Activated CD4-positive, alpha-beta memory T cell treated with anti-CD3 and anti-CD28 coated beads for 36 hours (primary cell): ENCODE measurements at regions not wholly inside any gene's neighbourhood (a gene's known extent, or its start where the extent isn't known, plus 50 kb on each side); places are given as distances from the start of the nearest gene placed in this dataset.

ENCODE experiments used
- CTCF ChIA-PET: fragments of 350-600 bp; sonication (Branson Sonifier 250); formaldehyde crosslinking; loops from one replicate; lab custom pipeline; 2021; ENCODE audit warnings: antibody characterized with exemption, inconsistent platforms; lab: Charles Lee
- POLR2A ChIA-PET: fragments of 350-600 bp; sonication (Branson Sonifier 250); formaldehyde crosslinking; loops from one replicate; lab custom pipeline; 2021; ENCODE audit warnings: antibody characterized with exemption; lab: Charles Lee
- DNase-seq: peaks from one replicate; pipeline ENCODE4 v3.0.0-alpha.2; 2020
- H3K27ac Mint-ChIP-seq: one replicate; pipeline ENCODE4 v1.8.0; 2021; ENCODE audit warnings: mixed read lengths
- H3K27me3 Mint-ChIP-seq: one replicate; pipeline ENCODE4 v1.8.0; 2021; ENCODE audit warnings: mixed read lengths
- H3K36me3 Mint-ChIP-seq: one replicate; pipeline ENCODE4 v1.8.0; 2021; ENCODE audit warnings: mixed read lengths
- H3K4me1 Mint-ChIP-seq: one replicate; pipeline ENCODE4 v1.8.0; 2021; ENCODE audit warnings: low read depth, mixed read lengths
- H3K4me3 Mint-ChIP-seq: one replicate; pipeline ENCODE4 v1.8.0; 2021; ENCODE audit warnings: mild to moderate bottlenecking, mixed read lengths
- H3K9me3 Mint-ChIP-seq: one replicate; pipeline ENCODE4 v1.8.0; 2021; ENCODE audit warnings: mixed read lengths
- intact Hi-C: fragments of 100-400 bp; cut with micrococcal nuclease; formaldehyde crosslinking; loops from one replicate; pipeline ENCODE4 v1.15.1; 2023

DNA sequence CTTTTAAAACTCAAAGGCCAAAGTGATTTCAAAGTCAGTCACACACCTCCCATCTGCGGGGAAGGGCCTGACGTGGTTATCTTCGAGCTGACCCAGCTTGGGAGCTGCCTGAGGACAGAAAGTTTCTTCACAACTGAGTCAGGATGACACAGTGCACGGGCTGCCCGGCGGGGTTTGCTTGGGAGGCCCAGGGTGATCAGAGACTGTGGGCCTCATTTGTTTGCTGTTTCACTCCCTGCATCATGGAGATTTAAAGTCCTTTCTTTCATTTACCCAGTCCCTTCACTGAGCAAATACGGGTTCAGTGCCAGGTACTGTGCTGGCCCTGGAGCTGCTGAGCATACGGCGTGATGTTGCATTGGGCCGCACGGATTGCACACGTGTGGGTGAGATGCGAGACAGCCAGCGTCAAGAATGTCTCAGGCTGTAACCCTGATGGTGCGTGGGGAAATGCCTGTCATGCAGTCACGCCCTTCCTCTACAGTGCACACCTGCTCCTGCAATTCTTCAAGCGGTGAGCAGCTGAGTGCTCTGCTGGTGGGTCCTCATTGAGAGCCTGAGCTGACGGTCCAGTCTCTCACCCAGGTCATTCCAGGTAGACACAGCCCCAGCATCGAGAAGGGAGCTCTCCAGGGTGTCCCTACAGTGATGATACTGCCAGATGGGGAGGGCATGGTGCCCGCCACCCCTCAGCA, 82.7 kb upstream of the PMEPA1 start:
- Mint-ChIP-seq H3K4me1 (no peaks in the 10 kb centered on the region), H3K27me3 (no peaks in the 10 kb centered on the region), H3K27ac (no peak overlapping the region), H3K36me3 (no peaks in the 10 kb centered on the region), H3K4me3 (no peak overlapping the region), H3K9me3 (no peaks in the 10 kb centered on the region)
- CTCF ChIA-PET: no interaction called here
- POLR2A ChIA-PET: no interaction called here
- DNase-seq: no peak
- intact Hi-C loops: no loop called here

DNA sequence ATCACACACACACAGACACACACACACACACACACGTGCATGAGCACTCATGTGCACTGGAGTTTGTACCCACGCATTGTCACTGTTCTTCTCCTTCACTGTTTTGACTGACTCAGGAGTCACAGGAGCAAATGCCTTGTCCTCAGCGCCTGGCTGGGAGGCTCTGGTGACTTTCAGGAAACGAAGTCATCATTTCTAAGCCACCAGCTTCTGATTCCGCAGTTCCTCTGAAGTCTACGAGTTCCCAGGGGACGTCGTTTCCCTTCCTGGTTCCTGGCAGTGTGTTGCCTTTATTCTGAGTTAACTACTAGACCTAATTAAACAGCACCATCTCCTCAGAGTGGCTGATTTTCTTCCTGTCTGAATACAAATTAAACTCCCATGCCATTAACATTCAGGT, 82.2 kb upstream of the PMEPA1 start:
- DNase-seq: no peak
- Mint-ChIP-seq H3K4me3 (no peak overlapping the region), H3K4me1 (no peaks in the 10 kb centered on the region), H3K36me3 (no peaks in the 10 kb centered on the region), H3K27ac (no peak overlapping the region), H3K27me3 (no peaks in the 10 kb centered on the region), H3K9me3 (no peaks in the 10 kb centered on the region)
- ChIA-PET POLR2A (no interaction called here), CTCF (interaction anchor here (0.9 kb wide), 1 partner anchor 138 kb away, joined by 3 read pairs; no protein-coding TSS in a partner anchor)
- intact Hi-C loops: no loop called here

DNA sequence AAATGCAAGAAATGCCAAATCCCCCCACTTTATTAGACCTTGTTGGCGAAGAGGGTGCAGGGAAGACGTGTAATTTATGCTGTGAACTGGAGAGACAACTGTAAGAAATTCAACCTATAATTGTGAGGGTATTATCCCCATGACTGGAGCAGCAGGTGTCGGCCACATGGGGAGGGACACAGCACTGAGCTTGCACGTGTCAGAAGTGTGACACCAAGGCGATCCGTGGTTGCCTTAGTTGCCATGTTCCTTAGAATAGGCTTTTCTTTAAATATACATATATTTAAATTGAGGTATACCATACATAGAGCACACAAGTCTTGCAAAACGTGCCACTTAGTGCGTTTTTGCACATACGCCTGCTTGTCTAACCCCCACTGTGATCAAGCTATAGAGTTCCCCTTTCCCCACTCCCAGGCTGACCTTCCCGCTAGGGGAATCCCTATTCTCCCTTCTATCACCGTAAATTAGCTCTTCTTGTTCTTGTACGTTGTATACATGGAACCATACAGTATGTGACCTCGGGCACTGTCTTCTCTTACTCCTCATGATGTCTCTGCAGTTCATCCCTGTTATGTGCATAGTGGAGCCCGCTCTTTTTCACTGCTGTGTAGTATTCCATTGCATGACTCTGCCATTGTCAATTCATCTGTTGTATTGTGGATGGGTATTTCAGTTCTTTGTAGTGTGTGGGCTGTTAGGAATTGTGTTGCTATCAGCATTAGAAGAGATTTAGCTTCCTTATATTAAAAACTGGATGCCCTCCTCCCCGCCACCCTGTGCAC, 81.6 kb upstream of the PMEPA1 start:
- Mint-ChIP-seq H3K4me3 (no peak overlapping the region), H3K27me3 (no peaks in the 10 kb centered on the region), H3K36me3 (no peaks in the 10 kb centered on the region), H3K4me1 (no peaks in the 10 kb centered on the region), H3K27ac (no peak overlapping the region), H3K9me3 (no peaks in the 10 kb centered on the region)
- no peak for DNase-seq
- POLR2A ChIA-PET: no interaction called here
- intact Hi-C loops: no loop called here
- CTCF ChIA-PET: interaction anchor here (0.9 kb wide), 1 partner anchor 137 kb away, joined by 3 read pairs; no protein-coding TSS in a partner anchor

DNA sequence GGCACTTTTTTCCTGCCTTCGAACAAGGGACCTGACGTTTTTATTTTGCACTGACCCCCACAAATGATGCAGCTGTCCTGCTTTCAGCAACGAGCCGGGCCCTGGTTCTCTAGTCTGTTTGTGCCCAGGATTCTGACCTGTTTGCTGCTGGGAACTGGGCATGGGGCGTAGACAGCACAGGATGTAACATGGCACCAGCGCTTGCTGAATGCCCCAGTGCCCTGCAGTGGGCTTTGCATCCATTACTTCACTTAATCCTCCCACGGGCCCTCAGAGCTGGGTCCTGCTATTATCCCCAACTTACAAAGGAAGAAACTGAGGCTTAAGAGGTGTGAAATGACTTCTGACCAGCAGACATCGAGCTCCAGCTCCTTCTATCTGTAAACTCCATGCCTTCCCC, 80.4 kb upstream of the PMEPA1 start:
- no peak for DNase-seq
- Mint-ChIP-seq H3K27ac (no peak overlapping the region), H3K4me1 (no peaks in the 10 kb centered on the region), H3K36me3 (no peaks in the 10 kb centered on the region), H3K27me3 (no peaks in the 10 kb centered on the region), H3K4me3 (no peak overlapping the region), H3K9me3 (no peaks in the 10 kb centered on the region)
- CTCF ChIA-PET: no interaction called here
- intact Hi-C loops: no loop called here
- POLR2A ChIA-PET: no interaction called here

DNA sequence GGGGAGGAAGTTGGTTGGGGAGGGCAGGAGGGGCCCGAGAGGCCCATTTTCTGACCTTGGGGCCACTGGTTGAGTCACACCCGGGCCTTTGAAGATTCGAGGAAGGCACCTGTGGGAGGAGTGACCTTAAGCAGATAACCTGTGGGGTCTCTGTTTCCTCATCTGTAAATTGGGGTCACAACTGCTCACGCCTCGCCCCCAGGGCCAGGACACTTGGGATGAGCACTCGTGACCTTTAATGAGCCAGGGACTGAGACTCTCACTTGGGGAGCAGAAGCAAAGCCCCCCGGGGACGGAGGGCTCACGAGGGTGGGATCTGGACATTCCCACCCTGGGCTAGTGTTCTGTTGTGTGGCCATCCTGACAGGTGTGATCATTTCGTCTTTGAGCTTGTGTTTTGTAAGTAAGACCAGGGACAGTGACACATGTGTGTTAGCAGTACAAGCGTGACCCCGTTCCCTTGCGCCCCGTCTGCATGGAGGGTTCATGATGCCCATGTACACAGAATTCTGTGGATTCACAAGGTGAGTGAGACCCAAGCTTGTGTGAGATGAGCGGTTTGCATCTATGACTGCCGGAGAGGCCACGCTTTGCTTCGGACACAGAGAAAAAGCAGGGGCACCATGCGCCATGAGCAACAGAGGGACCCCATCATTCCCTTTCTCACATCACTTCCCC, 79.3 kb upstream of the PMEPA1 start:
- POLR2A ChIA-PET: no interaction called here

DNA sequence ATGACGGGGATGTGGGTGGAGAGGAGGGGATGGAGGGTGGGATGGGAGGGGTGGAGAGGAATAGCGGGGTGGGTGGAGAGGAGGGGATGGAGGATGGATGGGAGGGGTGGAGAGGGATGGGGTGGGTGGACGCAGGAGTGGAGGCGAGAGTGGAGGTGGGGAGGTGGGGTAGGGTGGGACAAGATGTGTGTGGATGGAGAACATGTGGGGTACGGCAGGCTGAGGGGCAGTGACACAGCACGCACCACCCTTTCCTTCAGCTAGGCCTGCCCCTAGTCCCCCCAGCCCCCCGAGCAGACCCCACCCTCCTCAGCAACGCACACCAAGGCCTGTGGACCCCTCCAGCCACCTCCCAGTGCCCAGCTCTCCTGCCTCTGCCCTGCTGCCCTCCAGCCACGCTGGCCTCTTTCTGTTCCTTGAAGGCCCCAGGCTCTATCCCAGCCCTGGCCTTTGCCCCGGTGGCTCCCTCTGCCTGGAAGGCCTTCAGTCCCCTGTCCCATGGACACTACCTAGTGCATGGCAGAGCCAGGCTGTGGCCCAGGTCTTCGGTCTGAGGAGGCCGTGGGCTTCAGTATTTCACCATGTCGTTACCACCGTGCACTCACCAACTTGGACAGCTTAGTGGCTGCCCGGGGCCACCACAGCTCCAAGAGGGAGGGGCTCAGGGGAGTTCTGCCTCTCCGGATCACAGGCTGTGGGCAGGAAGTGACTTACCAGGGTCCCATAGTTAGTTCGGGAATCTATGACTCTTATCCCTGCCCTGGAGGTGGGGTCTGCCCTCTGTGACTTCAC, 78.4 kb upstream of the PMEPA1 start:
- intact Hi-C loops: no loop called here
- no peak for DNase-seq
- no peaks in the 10 kb centered on the region for H3K27me3 Mint-ChIP-seq
- no peaks in the 10 kb centered on the region for H3K36me3 Mint-ChIP-seq
- CTCF ChIA-PET: no interaction called here
- POLR2A ChIA-PET: no interaction called here
- H3K9me3 Mint-ChIP-seq: no peaks in the 10 kb centered on the region
- no peaks in the 10 kb centered on the region for H3K4me1 Mint-ChIP-seq
- no peak overlapping the region for H3K4me3 Mint-ChIP-seq
- H3K27ac Mint-ChIP-seq: no peak overlapping the region

More for the DNA sequence above, 79.3 kb upstream of the PMEPA1 start:
- no peaks in the 10 kb centered on the region for H3K9me3 Mint-ChIP-seq
- CTCF ChIA-PET: no interaction called here
- H3K4me3 Mint-ChIP-seq: no peak overlapping the region
- H3K4me1 Mint-ChIP-seq: no peaks in the 10 kb centered on the region
- intact Hi-C loops: no loop called here
- DNase-seq: no peak
- no peak overlapping the region for H3K27ac Mint-ChIP-seq
- H3K27me3 Mint-ChIP-seq: no peaks in the 10 kb centered on the region
- H3K36me3 Mint-ChIP-seq: no peaks in the 10 kb centered on the region

DNA sequence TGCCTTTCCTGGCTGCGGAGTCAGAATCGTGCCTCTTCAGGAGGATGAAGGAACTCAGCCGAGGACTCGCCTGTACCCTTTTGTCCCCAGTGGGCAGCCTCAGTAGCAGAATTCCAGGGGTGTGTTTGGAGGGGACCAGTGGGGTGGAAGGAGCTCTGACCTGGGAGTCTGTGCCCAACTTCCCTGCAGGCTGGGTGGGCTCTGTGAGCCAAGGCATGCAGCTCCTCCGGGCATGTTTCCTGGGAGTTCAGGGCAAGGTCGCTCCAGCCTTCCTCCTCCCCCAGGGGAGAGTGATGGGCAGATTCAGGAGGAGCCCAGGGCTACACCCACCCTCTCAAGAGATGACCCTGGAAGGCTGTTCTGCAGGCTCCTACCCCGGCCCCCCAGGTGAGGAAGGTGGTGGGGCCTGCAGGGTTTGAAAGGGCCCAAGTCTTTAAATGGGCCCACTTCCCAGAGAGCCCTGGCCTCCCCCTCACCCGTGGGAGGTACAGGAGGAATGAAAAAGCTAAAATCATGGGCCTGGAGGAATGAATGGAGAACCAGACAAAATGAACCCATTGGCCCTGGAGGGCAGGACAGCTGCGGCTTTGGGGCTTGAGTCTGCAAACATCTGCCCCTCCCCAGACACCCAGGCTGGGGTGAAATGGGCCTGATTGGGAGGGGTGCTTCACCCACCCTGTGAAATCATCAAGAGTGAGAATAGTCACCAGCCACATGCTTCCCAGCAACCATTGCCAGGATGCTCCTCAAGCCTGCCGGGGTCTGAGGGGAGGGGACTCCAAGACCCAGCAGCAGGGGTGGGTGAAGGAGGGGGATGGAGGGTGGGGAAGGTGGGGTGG, 77.6 kb upstream of the PMEPA1 start:
- DNase-seq: no peak

DNA sequence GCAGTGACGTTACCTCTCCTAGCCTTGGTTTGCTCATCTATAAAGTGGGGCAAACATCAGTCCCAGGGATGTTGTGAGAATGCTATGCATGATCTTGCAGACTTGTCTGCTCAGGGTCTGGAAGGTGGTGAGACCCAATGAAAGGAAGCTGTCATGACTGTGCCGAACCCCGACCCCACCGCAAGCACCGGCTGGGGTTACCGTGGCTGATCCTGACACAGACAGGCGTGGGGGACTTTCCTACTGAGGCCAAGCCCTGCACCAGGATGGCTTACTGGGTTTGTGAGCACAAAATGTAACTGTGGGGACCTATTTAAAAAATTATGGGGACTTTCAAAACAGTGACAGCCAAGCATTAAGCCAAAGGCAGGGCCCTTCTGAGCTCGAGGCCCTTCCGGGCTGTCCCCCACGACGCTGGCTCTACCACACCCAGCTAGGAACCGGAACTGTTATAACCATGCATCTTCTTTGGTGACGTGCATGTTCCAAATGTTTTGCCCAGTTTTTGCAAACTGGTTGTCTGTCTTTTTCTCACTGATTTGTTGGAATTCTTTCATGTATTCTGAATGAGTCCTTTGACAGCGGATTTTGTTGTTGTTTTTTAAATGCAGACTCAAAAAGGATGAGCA, 76.6 kb upstream of the PMEPA1 start:
- Mint-ChIP-seq H3K9me3 (no peaks in the 10 kb centered on the region), H3K36me3 (no peaks in the 10 kb centered on the region), H3K27me3 (no peaks in the 10 kb centered on the region), H3K27ac (no peak overlapping the region), H3K4me1 (no peaks in the 10 kb centered on the region), H3K4me3 (no peak overlapping the region)
- intact Hi-C loops: no loop called here
- ChIA-PET CTCF (no interaction called here), POLR2A (no interaction called here)
- DNase-seq: no peak

More for the DNA sequence above, 77.6 kb upstream of the PMEPA1 start:
- no peaks in the 10 kb centered on the region for H3K4me1 Mint-ChIP-seq
- H3K4me3 Mint-ChIP-seq: no peak overlapping the region
- H3K36me3 Mint-ChIP-seq: no peaks in the 10 kb centered on the region
- ChIA-PET CTCF (no interaction called here), POLR2A (no interaction called here)
- H3K27ac Mint-ChIP-seq: no peak overlapping the region
- no peaks in the 10 kb centered on the region for H3K9me3 Mint-ChIP-seq
- no peaks in the 10 kb centered on the region for H3K27me3 Mint-ChIP-seq
- intact Hi-C loops: no loop called here

DNA sequence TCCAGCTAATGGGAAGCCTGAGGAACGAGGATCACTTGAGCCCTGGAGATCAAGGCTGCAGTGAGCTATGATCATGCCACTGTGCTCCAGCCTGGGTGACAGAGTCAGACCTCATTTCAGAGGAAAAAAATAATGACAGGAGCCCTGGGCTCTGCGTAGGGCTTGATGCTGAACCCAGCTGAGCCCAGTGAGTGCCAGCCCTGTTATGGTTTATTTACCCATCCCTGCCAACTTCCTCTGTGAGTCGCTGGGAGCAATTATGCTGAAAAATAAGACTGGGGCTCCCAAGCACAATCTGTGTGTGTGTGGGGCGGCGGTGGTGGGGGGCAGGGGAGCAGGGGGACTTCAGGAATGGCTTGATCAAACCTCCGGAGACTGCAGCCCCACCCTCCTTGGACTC, 75.9 kb upstream of the PMEPA1 start:
- no peak for DNase-seq
- Mint-ChIP-seq H3K27me3 (peaks cover 1% of the 10 kb centered on the region), H3K27ac (no peak overlapping the region), H3K36me3 (no peaks in the 10 kb centered on the region), H3K4me3 (no peak overlapping the region), H3K4me1 (no peaks in the 10 kb centered on the region), H3K9me3 (no peaks in the 10 kb centered on the region)
- ChIA-PET CTCF (no interaction called here), POLR2A (no interaction called here)
- intact Hi-C loops: no loop called here

DNA sequence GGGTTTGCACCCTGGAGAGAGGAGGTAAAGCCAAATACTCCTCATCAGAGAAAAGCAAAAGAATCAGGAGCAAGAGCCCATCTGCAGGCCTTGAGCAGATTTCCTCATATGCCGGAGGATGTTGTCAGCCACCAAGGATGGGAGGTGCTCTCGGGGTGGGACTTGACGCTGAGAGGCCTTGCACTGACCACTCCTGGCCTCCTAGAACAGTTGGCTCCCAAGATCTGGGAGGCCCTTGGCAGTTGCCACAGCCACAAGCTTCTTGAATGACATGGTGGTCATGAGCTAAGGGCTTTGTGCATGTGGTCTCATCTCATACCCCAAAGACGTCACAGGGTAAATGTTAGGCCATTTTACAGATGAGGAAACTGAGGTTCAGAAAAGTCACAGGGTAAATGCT, 75.2 kb upstream of the PMEPA1 start:
- H3K4me1 Mint-ChIP-seq: no peaks in the 10 kb centered on the region
- no peak overlapping the region for H3K27ac Mint-ChIP-seq
- no peaks in the 10 kb centered on the region for H3K36me3 Mint-ChIP-seq
- H3K9me3 Mint-ChIP-seq: no peaks in the 10 kb centered on the region
- POLR2A ChIA-PET: no interaction called here
- DNase-seq: no peak
- no peak overlapping the region for H3K4me3 Mint-ChIP-seq
- peaks cover 5% of the 10 kb centered on the region for H3K27me3 Mint-ChIP-seq
- intact Hi-C loops: no loop called here
- CTCF ChIA-PET: no interaction called here
